Body of pancreas (tissue), 4 donors: ENCODE measurements at regions not wholly inside any gene's neighbourhood (a gene's known extent, or its start where the extent isn't known, plus 50 kb on each side); places are given as distances from the start of the nearest gene placed in this dataset.

Experiments used
- POLR2A ChIP-seq, 3 donors: fragments of 450-650 bp; IDR thresholded peaks; one replicate each; pipeline ENCODE4 v1.6.1; 2016; ENCODE audit warnings: antibody characterized with exemption in 3 of 3, mild to moderate bottlenecking in 2 of 3
- TF ChIP-seq, protein P1 (sequence below), 7 experiments: fragments of 450-650 bp in 4 of 7; fragments of 200-600 bp in 3 of 7; sonication (generic) in 3 of 7; IDR thresholded peaks; one replicate each; pipeline ENCODE4 v1.5.1; 2016 to 2019; ENCODE audit warnings: antibody characterized with exemption in 7 of 7

DNA sequence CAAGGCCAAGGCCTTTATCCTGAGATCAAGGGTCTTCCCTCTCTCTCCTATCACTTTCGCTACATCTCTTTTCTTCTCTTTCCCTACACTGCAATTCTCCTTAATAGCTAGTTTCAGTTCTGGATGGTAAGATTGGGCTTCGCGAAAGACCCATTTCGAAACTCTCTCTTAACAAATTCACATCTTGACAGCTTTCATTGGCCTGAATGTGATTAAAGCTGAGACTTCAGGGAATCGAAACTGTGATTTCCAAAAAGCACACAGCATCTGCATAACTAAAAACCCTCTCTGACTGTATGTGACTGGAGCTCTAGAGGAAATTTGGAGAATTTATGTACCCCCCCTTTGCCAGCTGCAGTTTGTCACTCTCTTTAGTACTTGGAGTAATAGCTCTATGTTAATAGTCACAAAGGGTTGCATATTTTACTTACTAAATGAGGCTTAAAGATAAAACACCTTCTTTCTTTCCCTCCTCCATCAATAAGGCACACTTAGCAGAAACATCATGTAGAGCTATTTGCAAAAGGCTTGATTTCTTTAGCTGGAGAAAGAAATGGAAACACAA is 105.3 kb upstream of the FAM20A start:
- TF ChIP-seq, protein P1, sequence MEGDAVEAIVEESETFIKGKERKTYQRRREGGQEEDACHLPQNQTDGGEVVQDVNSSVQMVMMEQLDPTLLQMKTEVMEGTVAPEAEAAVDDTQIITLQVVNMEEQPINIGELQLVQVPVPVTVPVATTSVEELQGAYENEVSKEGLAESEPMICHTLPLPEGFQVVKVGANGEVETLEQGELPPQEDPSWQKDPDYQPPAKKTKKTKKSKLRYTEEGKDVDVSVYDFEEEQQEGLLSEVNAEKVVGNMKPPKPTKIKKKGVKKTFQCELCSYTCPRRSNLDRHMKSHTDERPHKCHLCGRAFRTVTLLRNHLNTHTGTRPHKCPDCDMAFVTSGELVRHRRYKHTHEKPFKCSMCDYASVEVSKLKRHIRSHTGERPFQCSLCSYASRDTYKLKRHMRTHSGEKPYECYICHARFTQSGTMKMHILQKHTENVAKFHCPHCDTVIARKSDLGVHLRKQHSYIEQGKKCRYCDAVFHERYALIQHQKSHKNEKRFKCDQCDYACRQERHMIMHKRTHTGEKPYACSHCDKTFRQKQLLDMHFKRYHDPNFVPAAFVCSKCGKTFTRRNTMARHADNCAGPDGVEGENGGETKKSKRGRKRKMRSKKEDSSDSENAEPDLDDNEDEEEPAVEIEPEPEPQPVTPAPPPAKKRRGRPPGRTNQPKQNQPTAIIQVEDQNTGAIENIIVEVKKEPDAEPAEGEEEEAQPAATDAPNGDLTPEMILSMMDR (IDR thresholded peaks at IDR 0.05): no peak
- TF ChIP-seq POLR2A (IDR thresholded peaks at IDR 0.05): no peak
